Fibroblast of villous mesenchyme (primary cell): ENCODE measurements at regions not wholly inside any gene's neighbourhood (a gene's known extent, or its start where the extent isn't known, plus 50 kb on each side); places are given as distances from the start of the nearest gene placed in this dataset.

Experiments used
- DNase-seq: peaks from one replicate; pipeline ENCODE4 v3.0.0-alpha.2; 2010; ENCODE audit warnings: low read depth
- H3K4me3 ChIP-seq: 2 replicates; pipeline ENCODE4 v1.5.1; 2011; ENCODE audit warnings: low read depth, mild to moderate bottlenecking, low read length
- CTCF ChIP-seq: IDR thresholded peaks from 2 replicates; pipeline ENCODE4 v1.5.1; 2012; ENCODE audit warnings: low read depth, mild to moderate bottlenecking, low read length; ENCODE audit not compliant: insufficient read depth

DNA sequence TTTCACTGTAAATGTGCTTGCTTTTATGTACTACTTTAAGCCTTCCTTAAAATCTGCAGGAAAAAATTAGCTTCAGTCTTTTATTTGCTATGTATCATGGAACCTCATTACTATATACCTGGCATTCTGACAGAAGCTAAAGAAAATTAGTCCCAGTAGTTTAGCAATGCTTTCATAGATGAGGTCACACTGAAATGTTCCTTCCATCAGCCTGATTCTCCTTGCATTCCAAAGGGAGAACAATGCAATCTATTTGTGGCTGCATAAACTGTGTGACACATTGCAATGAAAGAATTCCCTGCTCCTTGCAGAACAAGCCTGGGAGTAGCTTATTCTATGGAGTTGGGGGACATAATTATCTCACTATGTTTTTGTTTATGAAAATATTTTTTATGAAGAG lies 691.5 kb upstream of the ARPP21 start:
- H3K4me3 ChIP-seq, result no peak overlapping the region
- TF ChIP-seq CTCF, result no peak
- no peak for DNase-seq

GRCh38 chr3:34948517-34948916 lies 690.8 kb upstream of the ARPP21 start:
- DNase-seq, result no peak
- H3K4me3 ChIP-seq, result no peak overlapping the region
- no peak for TF ChIP-seq CTCF

DNA sequence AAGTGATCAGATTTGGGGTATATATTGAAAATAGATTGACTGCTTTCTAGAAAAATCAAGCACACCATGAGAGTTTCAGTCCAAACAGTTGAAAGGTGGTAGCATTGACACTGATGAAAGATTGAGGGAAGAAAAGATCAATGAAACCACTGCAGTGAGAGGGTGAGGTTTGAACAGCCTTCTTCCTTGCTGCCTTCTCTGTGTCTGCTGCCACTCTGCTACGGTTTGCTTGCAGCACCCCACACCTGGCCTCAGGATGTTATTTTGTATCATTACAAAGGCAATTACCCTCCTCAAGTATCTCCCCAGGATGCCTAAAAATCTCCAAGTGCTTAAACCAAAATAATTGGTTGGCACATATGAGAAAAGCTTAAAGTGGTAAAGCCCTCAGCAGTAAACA lies 683.6 kb upstream of the ARPP21 start:
- no peak overlapping the region for H3K4me3 ChIP-seq
- no peak for TF ChIP-seq CTCF
- no peak for DNase-seq

DNA sequence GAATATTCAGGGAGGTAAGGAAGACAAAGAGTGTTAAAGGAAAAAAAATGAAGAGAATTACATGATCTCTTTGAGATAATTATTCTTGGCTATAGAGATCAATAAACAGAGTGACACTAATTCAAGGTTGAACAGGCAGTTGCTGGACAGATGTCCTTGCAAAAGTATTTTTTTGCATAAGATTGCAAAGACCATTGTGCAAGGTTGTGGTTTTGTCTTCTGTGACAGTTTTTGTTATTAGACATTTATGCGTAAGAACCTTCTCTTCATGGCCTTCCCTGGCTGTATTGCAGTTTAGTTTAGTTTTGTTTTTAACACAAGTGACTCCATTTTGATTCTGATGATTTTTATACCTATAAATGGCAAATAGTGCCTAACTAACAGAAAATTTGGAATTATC lies 682.8 kb upstream of the ARPP21 start:
- no peak for TF ChIP-seq CTCF
- no peak overlapping the region for H3K4me3 ChIP-seq
- no peak for DNase-seq

DNA sequence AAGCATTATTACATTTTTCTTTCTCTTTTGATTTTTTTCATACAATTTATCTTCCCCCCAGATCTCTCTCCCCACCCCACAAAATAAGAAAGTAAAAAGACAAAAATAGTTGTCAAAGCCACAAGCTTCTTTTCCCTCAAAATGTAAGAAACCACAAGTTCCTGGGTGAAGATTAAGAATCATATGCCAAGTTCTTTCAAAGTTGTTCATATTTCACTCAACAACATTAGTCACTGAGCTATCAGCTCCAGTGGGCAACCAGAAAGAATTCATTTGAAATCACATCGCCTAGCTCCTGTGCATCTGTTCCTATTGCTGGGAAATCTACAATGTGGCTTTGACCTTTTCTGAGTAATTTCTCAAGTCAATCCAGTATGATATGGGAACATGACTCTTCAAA lies 681.6 kb upstream of the ARPP21 start:
- no peak for DNase-seq
- no peak for TF ChIP-seq CTCF
- no peak overlapping the region for H3K4me3 ChIP-seq

DNA sequence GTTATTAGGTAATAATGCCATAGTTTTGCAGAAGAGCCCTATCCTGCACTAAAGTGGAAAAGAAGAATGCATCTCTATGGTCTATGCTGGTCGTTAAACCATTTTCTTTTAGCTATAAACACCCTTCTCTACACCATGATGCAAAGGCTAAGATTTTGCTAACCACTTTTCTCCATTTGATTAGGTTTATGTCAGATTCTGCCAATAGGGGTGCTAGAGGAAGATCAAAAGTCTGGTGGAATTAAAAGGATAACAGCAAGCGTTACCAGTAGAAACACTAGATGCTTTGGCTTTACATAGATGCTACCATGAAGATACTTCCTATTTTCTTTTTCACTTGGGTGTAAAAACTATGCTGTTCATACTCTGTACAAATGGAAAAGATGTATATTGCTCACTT lies 669.8 kb upstream of the ARPP21 start:
- no peak overlapping the region for H3K4me3 ChIP-seq
- DNase-seq, result no peak
- no peak for TF ChIP-seq CTCF

GRCh38 chr3:34972481-34972880 lies 666.8 kb upstream of the ARPP21 start:
- TF ChIP-seq CTCF, result no peak
- DNase-seq, result no peak
- no peak overlapping the region for H3K4me3 ChIP-seq
